Kidney epithelial cell (primary cell): ENCODE measurements at regions not wholly inside any gene's neighbourhood (a gene's known extent, or its start where the extent isn't known, plus 50 kb on each side); places are given as distances from the start of the nearest gene placed in this dataset.

Experiments
- DNase-seq: peaks from one replicate; pipeline ENCODE4 v3.0.0-alpha.2; 2010; ENCODE audit warnings: low read depth
- H3K27me3 ChIP-seq: 2 replicates; pipeline ENCODE4 v1.6.0; 2011; ENCODE audit warnings: low read length; ENCODE audit not compliant: control insufficient read depth, insufficient read depth
- H3K36me3 ChIP-seq: 2 replicates; pipeline ENCODE4 v1.5.1; 2011; ENCODE audit warnings: low read length; ENCODE audit not compliant: control insufficient read depth, insufficient read depth
- H3K4me3 ChIP-seq: 2 replicates; pipeline ENCODE4 v1.5.1; 2011; ENCODE audit warnings: low read depth, mild to moderate bottlenecking, control low read depth, low read length
- TF ChIP-seq, protein P1 (sequence below): IDR thresholded peaks from 2 replicates; pipeline ENCODE4 v1.5.1; 2011; ENCODE audit warnings: mild to moderate bottlenecking, moderate library complexity, low read length, control low read depth, inconsistent platforms; ENCODE audit not compliant: insufficient read depth, poor library complexity, severe bottlenecking

DNA sequence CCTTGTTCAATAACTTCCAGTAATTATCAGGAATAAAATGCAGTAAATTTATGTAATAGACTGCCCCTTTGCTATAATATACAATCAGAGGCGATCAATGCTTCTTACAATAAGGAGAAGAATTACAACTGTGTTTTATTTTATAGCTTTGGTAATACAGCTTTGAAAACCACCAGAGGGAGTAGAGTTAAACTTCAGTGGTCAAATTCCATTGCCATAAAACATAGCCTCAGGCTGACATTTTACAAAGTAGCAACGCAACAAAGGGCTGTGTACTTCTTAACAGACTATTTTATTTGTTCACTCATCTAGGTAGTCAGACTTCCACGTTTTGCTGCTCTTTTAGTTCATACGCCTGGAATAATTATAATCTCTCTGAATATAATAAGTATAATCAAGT, 58.5 kb downstream of the TEX13C start:
- Histone ChIP-seq H3K36me3 (no peaks in the 10 kb centered on the region), H3K4me3 (no peak overlapping the region), H3K27me3 (no peaks in the 10 kb centered on the region)
- no peak for DNase-seq
- TF ChIP-seq, protein P1, sequence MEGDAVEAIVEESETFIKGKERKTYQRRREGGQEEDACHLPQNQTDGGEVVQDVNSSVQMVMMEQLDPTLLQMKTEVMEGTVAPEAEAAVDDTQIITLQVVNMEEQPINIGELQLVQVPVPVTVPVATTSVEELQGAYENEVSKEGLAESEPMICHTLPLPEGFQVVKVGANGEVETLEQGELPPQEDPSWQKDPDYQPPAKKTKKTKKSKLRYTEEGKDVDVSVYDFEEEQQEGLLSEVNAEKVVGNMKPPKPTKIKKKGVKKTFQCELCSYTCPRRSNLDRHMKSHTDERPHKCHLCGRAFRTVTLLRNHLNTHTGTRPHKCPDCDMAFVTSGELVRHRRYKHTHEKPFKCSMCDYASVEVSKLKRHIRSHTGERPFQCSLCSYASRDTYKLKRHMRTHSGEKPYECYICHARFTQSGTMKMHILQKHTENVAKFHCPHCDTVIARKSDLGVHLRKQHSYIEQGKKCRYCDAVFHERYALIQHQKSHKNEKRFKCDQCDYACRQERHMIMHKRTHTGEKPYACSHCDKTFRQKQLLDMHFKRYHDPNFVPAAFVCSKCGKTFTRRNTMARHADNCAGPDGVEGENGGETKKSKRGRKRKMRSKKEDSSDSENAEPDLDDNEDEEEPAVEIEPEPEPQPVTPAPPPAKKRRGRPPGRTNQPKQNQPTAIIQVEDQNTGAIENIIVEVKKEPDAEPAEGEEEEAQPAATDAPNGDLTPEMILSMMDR: no peak

DNA sequence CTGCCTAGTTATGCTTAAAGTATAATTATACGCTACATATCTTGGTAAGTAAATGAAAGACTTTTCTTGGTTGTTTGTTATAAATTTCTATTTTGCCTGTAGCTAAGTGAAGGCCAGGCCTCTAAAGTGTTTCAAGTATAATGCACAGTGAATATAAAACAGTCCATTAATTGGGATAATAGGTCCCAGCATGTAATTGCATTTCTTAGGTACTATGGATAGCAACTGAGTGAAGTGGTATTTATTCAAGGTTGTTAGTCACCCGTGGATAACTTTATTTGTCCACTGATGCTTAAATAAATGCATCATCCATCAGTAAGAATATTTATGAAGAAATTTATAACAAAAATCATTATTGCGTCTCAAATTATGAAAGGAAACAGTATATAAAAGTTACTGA, 59.1 kb downstream of the TEX13C start:
- DNase-seq: no peak
- Histone ChIP-seq H3K36me3 (no peaks in the 10 kb centered on the region), H3K4me3 (no peak overlapping the region), H3K27me3 (no peaks in the 10 kb centered on the region)
- TF ChIP-seq, protein P1: no peak

DNA sequence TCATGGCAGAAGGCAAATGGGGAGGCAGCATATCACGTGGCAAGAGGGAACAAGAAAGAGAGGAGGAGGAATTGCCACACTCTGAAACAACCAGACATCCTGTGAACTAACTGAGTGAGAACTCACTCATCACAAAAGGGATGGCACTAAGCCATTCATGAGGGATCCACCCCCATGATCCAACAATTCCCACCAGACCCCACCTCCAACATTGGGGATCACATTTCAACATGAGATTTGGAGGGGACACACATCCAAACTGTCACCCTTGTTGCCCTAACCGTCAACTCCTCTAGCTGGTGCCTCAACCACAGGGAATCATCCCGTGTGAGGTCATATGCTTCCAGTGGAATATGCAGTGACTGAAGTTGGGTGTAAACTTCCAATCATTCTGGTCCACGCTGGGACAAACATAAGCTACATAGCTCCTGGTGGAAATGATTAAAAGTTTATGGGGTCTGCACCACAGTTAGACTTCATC, 62.5 kb downstream of the TEX13C start:
- DNase-seq: no peak
- H3K27me3 ChIP-seq: no peaks in the 10 kb centered on the region
- no peak overlapping the region for H3K4me3 ChIP-seq
- H3K36me3 ChIP-seq: no peaks in the 10 kb centered on the region
- TF ChIP-seq, protein P1: no peak

DNA sequence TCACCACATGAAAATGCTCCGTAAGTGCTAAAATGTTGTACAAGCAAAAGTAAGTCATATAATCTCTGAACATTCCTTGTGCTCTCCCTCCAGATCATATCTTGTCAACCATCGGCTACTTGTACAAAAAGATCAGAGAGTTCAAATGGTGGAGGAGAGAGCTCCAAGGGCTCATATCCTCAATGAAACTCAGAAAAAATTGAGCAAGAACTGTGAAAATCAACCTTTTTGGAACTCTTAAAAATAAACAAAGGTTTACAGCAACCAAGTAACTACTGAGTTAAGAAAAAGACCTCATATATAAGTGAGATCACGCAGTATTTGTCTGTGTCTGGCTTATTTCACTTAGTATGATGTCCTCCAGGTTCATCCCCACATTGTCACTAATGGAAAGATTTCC, 63.2 kb downstream of the TEX13C start:
- Histone ChIP-seq H3K27me3 (no peaks in the 10 kb centered on the region), H3K36me3 (no peaks in the 10 kb centered on the region), H3K4me3 (no peak overlapping the region)
- no peak for DNase-seq
- TF ChIP-seq, protein P1: no peak

DNA sequence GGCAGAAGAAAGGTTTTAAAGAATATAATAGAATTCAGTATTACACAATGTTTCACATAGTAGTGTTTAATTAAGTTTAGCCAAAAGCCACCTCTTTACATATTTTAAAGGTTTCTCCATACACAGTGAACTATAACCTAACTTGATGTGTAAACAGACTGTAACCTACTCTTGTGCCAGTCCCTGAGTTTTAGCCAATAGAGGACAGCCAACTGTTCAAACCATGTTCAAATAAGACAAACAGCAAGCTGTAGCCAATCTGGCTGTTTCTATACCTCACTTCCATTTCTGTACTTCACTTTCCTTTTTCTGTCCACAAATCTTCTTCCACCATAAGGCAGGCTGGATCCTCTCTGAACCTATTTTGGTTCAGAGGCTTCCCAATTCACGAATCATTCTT, 65.2 kb downstream of the TEX13C start:
- H3K36me3 ChIP-seq: no peaks in the 10 kb centered on the region
- no peak for DNase-seq
- no peaks in the 10 kb centered on the region for H3K27me3 ChIP-seq
- TF ChIP-seq, protein P1: no peak
- no peak overlapping the region for H3K4me3 ChIP-seq

DNA sequence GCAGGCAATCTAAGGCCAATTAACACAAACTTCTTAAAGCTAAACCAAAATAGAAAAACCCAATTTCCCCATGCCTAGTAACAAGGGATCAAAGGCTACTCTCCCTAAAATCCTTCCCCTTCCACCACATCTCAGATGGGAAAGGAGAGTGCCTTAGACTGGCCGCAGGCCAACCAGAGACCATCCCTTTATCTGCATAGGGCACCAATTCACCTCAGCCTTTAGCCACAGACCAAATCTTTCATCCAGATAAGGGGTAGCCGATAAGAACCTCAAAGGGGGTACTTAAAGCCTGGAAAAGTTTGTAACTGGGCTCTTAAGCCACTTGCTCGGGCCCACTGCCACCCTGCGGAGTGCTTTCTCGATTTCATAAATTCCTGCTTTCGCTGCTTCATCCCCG, 68.3 kb downstream of the TEX13C start:
- Histone ChIP-seq H3K27me3 (no peaks in the 10 kb centered on the region), H3K4me3 (no peak overlapping the region), H3K36me3 (no peaks in the 10 kb centered on the region)
- DNase-seq: no peak
- TF ChIP-seq, protein P1: no peak
